Lower leg skin (tissue), 4 donors: ENCODE measurements at regions not wholly inside any gene's neighbourhood (a gene's known extent, or its start where the extent isn't known, plus 50 kb on each side); places are given as distances from the start of the nearest gene placed in this dataset.

Experiments
- DNase-seq, 2 donors: peaks; one replicate each; pipeline ENCODE4 v3.0.0-alpha.2; 2019; ENCODE audit warnings: low spot score in 2 of 2
- H3K4me3 ChIP-seq: fragments of 200-600 bp; sonication (generic); 2 replicates; pipeline ENCODE4 v1.5.1; 2017; ENCODE audit warnings: mild to moderate bottlenecking, low read depth; ENCODE audit not compliant: poor library complexity, severe bottlenecking
- POLR2A ChIP-seq, 2 donors: fragments of 450-650 bp; IDR thresholded peaks; one replicate each; pipeline ENCODE4 v1.6.1; 2016 to 2017; ENCODE audit warnings: antibody characterized with exemption in 2 of 2, mild to moderate bottlenecking in 1 of 2, moderate library complexity in 1 of 2
- WGBS, 2 donors: methylation state at CpG; one replicate each; pipeline ENCODE4 v1.1.5; 2018; 5-methylcytosine and 5-hydroxymethylcytosine counted together
- intact Hi-C: fragments of 100-400 bp; cut with DNase I; formaldehyde crosslinking; loops from one replicate; pipeline ENCODE4 v1.15.0; 2023; ENCODE audit warnings: low total_unique reads
- TF ChIP-seq, protein P1 (sequence below), 3 donors: fragments of 450-650 bp; IDR thresholded peaks; one replicate each; pipeline ENCODE4 v1.5.1; 2016; ENCODE audit warnings: antibody characterized with exemption in 3 of 3, mild to moderate bottlenecking in 3 of 3, moderate library complexity in 2 of 3

DNA sequence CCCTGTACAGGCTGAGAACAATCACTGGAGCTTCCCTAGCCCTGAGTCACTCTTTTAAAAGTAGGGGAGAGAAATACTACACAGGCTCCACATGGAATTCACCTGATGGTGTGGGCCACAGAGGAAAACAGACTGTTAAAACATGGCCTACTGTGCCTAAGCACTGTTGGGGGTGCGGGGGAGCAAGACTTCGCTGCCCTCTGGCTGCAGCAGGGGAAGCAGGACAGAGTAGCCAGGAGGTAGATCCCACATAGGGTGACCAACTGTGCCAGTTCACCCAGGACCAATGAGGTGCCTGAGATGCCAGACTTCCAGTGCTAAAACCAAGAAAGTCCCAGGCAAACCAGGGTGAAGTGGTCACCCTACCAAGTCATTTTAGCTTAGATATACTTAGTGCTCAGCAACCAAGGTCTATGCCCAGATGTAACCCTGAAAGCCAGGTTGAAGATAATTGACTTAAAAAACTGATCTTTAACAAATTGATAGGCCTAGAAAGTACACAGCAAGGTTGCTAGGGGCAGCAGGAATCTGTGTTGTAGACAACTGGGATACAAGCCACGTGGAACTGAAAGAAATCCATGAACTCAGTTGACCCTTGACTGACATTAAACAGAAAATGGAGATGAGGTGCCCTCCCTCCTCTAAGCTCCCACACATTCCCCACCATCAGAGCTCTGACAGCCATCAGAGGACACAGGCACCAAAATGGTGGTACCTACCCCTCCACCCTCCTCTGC is 344.2 kb upstream of the PPP2R3A start:
- H3K4me3 ChIP-seq: no peak overlapping the region
- no peak for DNase-seq
- intact Hi-C loops: no loop called here
- no peak for TF ChIP-seq POLR2A (IDR thresholded peaks at IDR 0.05)
- TF ChIP-seq, protein P1, sequence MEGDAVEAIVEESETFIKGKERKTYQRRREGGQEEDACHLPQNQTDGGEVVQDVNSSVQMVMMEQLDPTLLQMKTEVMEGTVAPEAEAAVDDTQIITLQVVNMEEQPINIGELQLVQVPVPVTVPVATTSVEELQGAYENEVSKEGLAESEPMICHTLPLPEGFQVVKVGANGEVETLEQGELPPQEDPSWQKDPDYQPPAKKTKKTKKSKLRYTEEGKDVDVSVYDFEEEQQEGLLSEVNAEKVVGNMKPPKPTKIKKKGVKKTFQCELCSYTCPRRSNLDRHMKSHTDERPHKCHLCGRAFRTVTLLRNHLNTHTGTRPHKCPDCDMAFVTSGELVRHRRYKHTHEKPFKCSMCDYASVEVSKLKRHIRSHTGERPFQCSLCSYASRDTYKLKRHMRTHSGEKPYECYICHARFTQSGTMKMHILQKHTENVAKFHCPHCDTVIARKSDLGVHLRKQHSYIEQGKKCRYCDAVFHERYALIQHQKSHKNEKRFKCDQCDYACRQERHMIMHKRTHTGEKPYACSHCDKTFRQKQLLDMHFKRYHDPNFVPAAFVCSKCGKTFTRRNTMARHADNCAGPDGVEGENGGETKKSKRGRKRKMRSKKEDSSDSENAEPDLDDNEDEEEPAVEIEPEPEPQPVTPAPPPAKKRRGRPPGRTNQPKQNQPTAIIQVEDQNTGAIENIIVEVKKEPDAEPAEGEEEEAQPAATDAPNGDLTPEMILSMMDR (IDR thresholded peaks at IDR 0.05): no peak
- 73 to 76% methylated on average over 3 of the region's 3 CpGs for WGBS, 2 donors

DNA sequence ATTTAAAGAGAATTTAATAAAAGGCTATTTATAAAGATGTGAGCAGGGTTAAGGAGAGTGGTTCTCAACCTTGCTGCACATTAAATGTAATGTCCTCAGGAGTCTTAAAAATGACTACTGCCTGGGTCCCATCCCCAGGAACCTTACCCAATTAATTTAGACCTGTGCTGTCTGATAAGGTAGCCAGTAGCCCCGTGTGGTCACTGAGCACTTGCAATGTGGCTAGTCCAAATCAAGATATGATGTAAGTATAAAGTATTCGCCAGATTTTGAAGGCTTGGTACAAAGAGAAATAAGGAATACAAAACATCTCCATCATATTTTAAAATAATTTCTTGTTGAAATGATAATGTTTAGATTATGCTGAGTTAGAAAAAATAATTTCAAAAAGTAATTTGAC is 343.3 kb upstream of the PPP2R3A start:
- TF ChIP-seq POLR2A (IDR thresholded peaks at IDR 0.05): no peak
- TF ChIP-seq, protein P1 (IDR thresholded peaks at IDR 0.05): no peak
- DNase-seq: no peak
- no peak overlapping the region for H3K4me3 ChIP-seq
- intact Hi-C loops: no loop called here
- 81 to 82% methylated on average over 2 of the region's 2 CpGs for WGBS, 2 donors

DNA sequence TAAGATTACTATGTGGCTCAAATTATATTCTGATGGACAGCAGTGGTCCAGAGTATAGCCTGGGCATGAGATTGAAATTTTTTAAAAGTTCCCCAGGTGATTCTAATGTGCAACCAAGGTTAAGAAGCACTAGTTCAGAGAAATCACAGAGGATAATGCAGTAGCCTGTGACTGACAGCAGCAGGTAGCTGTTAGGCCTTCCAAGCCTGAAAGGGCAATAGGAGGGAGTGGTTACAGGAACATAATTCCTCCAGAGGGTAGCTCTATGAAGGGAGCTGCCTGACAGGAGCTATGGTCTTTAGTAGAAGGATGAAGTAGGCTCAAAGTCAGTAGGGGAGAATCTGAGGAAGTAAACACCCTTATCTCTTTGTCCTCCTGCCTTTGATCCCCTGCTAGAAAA is 342.9 kb upstream of the PPP2R3A start:
- TF ChIP-seq, protein P1 (IDR thresholded peaks at IDR 0.05): no peak
- TF ChIP-seq POLR2A (IDR thresholded peaks at IDR 0.05): no peak
- no peak for DNase-seq
- no peak overlapping the region for H3K4me3 ChIP-seq
- intact Hi-C loops: no loop called here

DNA sequence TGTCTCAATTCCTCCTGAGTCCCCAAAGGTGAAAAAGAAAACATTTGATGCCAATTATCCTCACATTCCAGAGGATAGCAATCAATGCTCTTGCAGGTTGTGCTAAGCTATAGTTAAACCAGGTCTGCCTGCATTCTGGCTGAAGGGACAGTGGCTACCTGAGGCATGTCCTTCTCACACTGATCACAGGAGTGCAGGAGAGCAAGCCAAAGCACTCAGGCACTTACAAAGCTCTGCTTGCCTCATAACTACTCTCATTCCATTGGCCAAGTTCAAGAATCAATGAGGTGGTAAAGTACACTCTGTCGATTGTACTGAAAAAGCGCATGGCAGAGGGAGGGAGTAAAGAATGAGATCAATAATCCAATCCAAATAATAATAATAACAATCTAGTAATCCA is 342.0 kb upstream of the PPP2R3A start:
- no peak for DNase-seq
- H3K4me3 ChIP-seq: no peak overlapping the region
- intact Hi-C loops: no loop called here
- TF ChIP-seq, protein P1 (IDR thresholded peaks at IDR 0.05): no peak
- TF ChIP-seq POLR2A (IDR thresholded peaks at IDR 0.05): no peak
- WGBS, 2 donors: 91 to 93% methylated on average over 2 of the region's 2 CpGs

DNA sequence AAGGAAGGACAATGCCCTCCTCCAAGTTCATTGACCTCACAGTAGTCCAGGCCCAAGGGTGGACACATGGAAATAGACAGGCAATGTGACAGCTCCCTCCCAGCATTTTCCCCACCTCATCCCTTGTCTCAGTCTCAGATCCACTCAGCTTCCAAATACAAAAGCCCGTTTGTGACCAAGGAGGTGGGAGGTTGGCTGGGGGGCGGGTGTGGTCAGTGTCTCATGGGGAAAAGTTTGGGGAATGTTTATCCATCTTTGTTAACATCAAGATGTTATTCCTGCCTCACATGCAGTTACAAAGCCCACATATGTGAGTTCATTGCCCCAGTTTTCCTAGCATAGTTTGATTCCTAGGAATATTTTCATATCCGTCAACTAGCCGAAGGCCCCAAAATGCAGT is 338.5 kb upstream of the PPP2R3A start:
- 72 to 83% methylated on average over 4 of the region's 4 CpGs for WGBS, 2 donors
- intact Hi-C loops: no loop called here
- no peak for TF ChIP-seq POLR2A (IDR thresholded peaks at IDR 0.05)
- TF ChIP-seq, protein P1 (IDR thresholded peaks at IDR 0.05): no peak
- no peak for DNase-seq
- no peak overlapping the region for H3K4me3 ChIP-seq
